GM20000 (cell line): ENCODE measurements at regions not wholly inside any gene's neighbourhood (a gene's known extent, or its start where the extent isn't known, plus 50 kb on each side); places are given as distances from the start of the nearest gene placed in this dataset.
A peak's percentile ranks its signal among the peaks of the same experiment; 100 is the strongest.

Experiments used
- DNase-seq: peaks from one replicate; pipeline ENCODE4 v3.0.0; 2012; ENCODE audit warnings: low spot score
- CTCF ChIP-seq: IDR thresholded peaks from 2 replicates; pipeline ENCODE4 v1.5.1; 2012; ENCODE audit warnings: mild to moderate bottlenecking, control low read depth; ENCODE audit errors: extremely low read depth, missing control alignments

- no peak for DNase-seq
- TF ChIP-seq CTCF: no peak
Measured at GRCh38 chr6:25220857-25221256, 58.3 kb upstream of the CARMIL1 start.

DNA sequence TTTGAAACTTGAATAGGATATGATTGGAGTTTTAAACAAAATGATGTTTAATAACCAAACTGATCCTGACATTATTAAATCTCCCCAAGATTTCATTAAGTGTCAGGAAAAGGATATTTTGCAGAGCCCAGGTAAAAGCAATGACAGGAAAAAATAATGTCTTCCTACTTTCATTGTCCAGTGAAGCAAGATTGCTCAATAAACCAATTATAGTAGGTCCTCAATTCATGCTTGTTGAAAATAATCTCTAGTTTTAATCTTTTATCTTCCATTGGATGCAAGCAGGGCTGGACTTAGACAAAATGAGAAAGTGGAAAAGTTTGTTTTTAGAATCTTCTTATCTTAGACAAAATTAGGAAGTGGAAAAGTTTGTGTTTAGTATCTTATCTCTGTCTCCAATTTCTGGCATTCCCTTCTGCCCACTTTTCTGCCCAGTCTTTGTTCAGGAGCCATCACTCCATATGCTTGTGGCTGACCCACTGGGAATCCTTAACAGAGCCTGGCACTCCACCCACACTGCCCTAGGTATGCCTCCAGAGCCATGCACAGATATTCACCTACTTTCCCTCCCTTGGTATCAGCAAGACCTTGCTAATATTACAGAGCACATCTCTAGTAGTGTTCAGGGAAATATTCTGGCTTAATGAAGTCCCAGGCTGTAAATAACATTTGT is 57.0 kb upstream of the CARMIL1 start:
- TF ChIP-seq CTCF: no peak
- no peak for DNase-seq

GRCh38 chr6:25223490-25223991 is 55.6 kb upstream of the CARMIL1 start:
- peak; percentile 73 for DNase-seq
- TF ChIP-seq CTCF: peak; percentile 73

- DNase-seq: no peak
- no peak for TF ChIP-seq CTCF
Measured at GRCh38 chr6:25224242-25224641, 54.9 kb upstream of the CARMIL1 start.

DNA sequence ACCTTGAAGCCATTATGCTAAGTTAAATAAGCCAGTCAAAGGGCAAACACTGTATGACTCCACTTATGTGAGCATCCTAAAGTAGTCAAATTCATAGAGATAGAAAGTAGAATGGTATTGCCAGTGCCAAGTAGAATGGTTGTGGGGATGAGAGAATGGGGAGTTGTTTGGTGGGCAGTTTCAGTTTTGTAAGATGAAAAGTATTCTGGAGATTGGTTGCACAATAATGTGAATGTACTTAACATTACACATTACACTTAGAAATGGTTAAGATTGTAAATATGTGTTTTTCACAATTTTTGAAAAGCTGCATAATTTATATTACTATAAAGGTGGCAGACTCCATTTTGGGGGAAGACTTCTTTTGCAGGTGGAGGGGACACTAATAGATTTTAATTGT is 51.3 kb upstream of the CARMIL1 start:
- no peak for DNase-seq
- no peak for TF ChIP-seq CTCF
